ENCODE measurements at regions not wholly inside any gene's neighbourhood (a gene's known extent, or its start where the extent isn't known, plus 50 kb on each side); places are given as distances from the start of the nearest gene placed in this dataset.

- no peak for TF ChIP-seq CTCF (IDR thresholded peaks at IDR 0.05)
- no peak for TF ChIP-seq POLR2A (IDR thresholded peaks at IDR 0.05)
- TF ChIP-seq POLR2AphosphoS5 (IDR thresholded peaks at IDR 0.05), result no peak
Observed at GRCh38 chr5:144011388-144011787, 159.1 kb downstream of the YIPF5 start.

All from prostate gland (tissue), 2 donors.